Islet precursor cell (in vitro differentiated cells): ENCODE measurements at regions not wholly inside any gene's neighbourhood (a gene's known extent, or its start where the extent isn't known, plus 50 kb on each side); places are given as distances from the start of the nearest gene placed in this dataset.
A peak's percentile ranks its signal among the peaks of the same experiment; 100 is the strongest.
"Not testable (repeated sequence)": the region's sequence is repeated elsewhere in the genome, so short reads cannot be mapped to it uniquely, and the experiment has no call there.

ENCODE experiments used
- DNase-seq: peaks from one replicate; pipeline ENCODE4 v3.0.0-alpha.2; 2018

DNA sequence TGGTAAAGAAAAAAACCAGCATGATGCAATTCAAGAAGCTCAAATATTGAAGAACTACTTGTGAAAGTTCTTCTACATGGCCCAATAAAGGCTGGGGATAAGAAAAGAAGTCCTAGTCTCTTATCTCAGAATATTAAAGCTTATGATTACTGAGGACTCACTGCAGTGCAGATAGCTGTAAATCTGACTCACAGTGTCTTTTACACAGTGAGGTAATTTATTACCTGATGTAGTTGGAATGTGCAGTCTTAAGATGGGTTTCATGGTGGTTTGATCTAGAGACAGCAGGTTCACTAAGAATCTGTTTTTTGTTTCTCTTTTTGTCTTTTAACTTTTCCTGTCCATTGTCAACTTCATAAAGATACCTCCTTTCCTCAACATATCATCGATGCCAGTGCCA, 484.0 kb upstream of the MAP2 start:
- no peak for DNase-seq

DNA sequence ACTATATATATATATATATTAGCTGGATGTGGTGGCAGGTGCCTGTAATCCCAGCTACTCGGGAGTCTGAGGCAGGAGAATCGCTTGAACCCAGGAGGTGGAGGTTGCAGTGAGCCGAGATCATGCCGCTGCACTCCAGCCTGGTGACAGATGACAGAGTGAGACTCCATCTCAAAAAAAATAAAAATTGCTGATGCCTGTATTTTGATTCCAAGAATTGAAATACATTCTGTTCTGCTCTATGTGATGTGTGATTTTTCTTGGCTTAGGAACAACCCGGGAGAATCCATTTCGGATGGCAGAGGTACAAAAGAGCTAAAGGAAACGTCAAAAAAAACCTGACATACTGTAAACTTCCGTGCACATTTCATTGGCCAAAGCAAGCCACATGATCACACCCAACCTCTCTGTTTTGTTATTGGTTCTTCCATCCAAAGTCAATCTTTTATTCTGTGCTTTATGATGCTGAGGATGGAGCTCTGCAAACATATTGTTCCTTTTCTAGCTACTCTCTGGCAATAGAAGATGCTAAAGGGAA, 478.1 kb upstream of the MAP2 start:
- no peak for DNase-seq

DNA sequence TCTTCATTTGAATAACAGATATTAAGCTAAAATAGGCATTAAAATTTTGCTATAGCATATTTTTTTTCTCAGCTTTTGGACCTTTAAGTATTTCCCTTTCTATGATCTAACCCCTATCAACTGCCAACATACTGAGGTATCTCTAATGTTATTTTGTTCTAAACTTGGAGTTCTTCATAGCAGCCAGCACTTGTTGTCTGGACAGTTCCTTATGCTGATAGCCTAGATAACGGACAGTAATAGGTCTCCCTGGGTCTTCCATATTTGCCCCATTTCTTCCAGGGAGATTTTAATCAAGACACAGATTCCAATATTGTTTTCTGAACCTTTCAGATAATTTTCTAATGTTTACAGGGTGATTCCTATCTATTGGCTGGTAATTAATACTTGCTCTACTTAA, 475.8 kb upstream of the MAP2 start:
- DNase-seq, result no peak

DNA sequence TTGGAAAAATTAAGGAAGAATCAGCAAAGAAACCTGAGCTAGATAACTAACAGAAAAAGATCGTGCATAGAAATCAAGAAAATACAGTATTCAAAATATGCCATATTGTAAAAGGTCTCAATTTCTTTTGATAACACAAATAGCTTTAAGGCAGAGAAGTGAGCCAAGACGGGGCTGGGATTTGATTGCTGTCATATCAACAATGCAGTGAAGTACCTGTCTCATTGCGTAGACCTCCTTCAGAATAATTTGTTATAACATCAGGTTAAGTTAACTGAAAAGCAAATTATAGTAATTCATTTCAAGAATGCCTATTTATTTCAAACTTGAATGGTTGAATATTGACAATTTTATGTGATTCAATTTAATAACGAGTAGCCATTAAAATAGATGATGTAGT, 453.8 kb upstream of the MAP2 start:
- no peak for DNase-seq

DNA sequence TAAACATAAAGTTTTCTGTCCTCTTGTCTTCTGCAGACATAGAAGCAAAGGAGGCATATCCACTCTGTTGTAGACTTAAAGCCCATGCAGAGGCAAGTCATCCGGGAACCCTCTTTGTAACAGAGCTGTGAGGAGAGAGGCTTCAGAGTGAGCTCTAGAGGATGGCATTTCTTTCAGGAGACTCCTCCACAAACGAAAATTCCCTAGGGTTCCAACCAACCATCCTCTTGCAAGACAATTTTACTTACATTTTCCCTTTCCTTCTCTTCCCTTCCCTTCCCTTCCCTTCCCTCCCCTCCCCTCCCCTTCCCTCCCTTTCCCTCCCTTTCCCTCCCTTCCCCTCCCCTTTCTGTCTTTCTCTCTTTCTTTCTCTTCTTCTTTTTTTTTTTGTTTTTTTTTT, 446.3 kb upstream of the MAP2 start:
- DNase-seq, result no peak

DNA sequence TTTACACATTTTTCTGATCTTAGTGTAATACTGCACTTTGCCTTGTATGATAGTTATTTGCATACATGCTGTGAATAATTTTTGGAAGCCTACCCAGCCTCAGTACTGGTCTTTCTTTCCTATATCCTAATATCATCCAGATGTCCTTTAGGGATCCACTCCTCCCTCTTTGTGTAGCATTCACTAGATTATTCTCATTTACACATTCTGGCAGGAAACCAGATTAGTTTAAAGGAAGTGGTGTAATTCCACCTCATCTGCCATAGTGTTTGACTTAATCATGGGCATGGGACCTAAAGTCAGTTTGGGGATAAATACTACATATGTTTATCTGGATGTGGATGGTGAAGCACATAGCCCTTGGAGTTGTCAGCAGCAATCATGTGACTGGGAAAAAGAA, 444.9 kb upstream of the MAP2 start:
- no peak for DNase-seq

DNA sequence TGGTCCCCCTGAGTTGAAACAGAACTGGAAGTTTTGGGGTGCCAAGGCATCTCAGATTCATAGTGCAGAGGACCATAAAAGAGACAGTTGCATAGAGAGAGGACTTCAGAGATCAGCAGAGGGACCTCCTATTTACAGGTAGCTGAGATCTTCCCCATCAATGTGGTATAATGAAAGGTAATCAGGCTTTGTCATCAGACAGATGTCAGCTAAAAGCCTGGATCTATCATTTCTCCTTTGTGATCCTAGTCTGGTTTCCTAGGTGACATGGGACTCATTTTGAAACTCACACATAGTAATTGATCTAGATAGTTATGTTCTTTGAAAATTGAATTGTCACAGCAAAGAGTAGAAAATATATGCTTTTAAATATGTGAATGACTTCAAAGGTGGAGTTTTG, 443.5 kb upstream of the MAP2 start:
- no peak for DNase-seq

DNA sequence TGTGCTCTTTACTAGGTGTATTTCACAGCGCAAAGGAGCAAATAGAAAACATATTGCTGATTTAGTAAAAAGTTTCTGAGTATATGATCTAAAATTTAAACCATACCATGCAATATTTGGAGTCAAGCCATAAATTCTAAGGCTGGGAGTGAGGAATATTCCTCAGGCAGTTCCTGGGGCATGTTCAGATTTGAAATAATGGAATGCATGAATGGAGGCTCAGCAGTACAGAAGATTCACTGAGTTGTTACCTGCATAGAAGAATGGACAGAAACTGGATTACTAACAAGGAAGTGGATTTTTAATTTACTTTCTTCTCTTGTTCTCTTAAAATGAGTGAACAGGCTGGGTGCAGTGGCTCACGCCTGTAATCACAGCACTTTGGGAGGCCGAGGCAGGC, 441.0 kb upstream of the MAP2 start:
- DNase-seq, result no peak

DNA sequence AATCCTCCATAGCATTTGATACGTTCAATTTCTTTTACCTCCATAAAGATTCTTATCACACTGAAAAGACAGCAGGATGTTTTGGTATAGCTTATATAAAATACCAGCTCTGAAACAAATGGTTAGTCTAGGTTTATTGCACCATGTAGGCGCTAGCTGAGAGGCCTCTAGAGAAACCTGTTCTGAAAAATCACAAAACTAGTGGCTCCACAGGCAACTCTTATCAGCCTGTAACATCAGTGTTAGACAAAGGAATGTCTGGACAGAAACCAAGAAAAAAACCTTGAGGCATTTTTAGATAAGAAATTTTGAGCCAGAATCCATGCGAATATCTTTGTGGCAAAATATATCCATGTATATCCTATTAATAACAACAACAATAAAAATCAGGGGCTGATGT, 440.4 kb upstream of the MAP2 start:
- DNase-seq, result peak; percentile 65

DNA sequence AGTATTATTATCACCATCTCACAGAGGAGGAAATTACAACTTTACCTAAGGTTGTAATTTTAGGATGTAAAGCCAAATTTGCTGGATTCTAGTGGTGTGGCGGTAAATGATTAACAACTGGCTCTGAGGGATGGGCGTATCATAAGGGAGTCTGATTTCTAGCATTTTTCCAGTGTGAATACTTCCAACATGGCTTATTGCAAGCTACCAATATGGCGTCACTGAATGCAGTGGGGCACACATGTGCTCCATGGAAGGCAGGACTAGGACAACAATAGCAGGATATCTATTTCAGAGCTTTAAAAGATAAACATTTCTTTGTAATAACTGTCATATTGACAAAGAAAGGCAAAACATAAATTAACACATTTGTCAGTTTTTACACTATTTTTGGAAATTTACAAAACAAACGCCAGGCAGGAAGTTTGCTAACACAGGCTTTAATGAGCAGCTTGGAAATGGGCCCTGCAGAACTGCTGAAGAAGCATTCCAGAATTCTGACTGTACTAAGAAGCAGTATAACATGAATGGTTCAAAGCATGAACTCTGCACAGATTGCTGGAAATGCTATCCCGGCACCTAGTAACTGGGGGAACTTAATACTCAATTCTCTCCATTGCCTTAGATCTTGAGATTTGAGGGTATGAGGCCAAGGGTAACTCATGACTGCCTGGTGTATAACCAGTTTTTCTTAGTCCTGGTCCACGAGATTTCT, 439.3 kb upstream of the MAP2 start:
- DNase-seq, result peak; percentile 79

DNA sequence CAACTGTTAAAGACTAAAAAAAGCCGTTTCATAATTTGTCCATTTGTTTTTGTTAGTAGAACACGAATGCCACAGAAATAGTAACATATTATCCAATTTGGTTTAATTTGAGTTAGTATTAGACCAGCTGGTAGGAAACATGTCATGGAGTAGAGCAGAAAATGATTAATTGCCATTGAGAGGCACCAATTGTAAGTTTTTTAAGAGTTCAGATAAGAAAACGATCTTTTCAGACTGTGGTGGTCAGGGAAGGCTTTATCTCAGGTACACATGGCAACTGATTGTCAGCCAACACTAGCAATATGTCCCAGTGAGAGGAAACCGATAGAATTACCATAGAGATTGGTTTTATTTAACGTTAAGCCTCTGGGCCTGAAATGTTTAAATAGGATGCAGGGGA, 438.2 kb upstream of the MAP2 start:
- DNase-seq, result no peak

DNA sequence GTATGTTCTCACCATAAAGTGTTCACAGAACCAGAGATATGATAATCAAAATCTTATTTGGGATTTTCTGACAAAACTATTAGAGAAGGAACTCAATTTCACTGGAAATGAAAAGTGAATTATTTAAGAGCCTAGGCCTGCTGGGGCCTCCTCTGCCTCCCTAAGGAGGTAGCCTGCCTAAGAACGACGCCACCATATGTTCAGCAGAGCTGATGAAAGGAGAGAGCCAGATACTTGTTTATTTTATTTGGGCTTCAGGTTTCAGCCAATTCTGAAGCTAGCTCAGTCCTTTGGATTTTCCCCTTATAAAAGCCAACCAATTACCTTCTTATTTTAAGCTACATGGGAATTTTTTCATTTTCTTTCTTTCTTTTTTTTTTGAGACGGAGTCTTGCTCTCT, 433.1 kb upstream of the MAP2 start:
- DNase-seq, result no peak

DNA sequence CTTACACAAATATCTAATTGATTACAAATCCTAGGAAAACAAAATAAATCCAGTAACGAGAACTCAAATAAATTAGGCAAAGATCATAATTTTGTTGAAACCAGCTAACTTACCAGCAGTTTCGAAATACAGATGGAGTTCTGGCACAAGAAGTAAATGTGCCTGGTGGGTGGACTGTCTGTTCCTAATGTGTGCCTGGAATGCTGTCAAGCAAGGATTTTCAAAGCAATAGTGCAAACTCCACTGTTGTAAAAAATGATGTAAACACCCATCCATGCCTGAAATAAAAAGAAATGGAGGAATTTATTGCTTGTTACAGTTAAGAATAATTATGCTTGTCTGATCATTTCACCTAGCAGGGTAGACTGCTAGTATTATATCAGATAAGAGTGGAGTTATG, 423.9 kb upstream of the MAP2 start:
- peak; percentile 57 for DNase-seq

DNA sequence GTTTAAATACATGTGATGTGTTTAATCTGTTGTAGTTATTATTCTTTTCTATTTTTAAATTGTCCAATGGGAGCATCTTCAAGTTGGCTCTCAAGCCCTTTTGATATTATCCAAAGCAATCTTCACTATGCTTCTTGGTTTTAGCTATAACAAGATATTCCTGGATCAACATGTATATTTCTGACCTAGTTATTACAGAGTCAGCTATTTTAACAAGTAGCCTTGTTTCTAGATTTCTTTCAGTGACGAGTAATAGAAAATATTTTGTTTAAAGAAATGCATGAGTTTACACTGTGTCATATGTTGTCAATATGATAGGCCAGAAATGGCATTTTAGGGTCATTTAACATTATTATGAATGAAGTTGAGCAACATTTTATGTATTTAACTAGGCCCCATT, 421.8 kb upstream of the MAP2 start:
- no peak for DNase-seq

DNA sequence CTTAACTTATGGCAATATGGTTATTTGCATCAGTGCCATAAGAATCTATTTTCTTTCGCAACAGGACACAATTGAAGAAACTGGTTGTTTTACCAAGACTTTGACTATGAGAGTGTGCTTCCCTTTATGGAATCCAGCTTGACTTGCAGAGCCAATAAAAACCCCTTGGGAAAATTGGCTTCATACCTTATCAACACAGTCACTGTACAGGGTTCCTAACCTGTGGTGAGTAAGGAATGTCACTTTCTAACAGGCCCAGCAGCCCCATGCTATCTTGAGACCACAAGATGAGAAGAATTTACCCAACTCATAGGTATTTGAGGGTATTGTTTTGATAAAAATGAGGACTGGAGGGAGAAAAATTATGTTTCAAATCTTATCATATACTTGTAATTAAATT, 418.5 kb upstream of the MAP2 start:
- peak; percentile 68 for DNase-seq

DNA sequence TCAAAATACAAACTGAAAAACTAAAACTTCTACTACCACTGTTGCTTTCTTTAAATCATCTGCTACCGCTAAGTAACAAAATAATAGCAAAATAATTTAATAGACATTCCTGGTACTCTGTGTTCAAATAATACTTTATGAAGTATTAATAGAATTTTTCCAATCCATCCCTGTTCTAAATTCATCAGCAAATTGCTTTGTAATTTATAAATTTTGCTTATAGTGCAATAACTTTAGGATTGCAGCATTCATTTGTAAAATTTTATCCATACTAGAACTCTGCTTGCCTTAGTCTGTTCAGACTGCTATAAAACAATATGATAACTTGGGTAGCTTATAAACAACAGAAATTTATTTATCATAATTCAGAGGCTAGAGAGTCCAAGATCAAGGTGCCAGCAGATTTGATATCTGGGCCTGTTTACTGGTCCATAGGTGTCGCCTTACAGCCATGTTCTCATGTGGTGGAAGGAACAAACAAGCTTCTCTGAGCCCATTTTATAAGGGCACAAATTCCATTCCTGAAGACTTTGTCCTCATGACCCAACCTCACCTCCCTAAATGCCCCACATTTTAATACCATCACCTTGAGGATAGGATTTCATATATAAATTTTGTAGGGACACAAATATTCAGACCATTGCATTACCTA, 415.1 kb upstream of the MAP2 start:
- DNase-seq, result no peak

DNA sequence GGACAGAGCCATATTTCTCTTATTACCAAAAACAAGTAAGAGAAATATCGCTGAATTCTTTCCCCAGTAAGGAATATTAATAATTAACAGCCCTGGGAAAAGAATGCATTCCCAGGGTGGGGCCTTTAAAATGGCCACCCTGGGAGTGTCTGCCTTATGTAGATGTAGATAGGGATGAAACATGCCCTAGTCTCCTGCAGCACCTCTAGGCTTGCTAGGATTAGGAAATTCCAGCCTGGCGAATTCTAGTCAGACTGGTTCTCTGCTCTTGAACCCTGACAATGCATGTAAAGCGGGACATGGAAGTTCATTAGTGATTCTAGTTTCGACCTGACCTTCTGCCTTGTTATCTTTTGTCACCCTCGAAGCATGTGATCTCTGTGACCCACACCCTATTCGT, 405.2 kb upstream of the MAP2 start:
- not testable (repeated sequence) for DNase-seq

DNA sequence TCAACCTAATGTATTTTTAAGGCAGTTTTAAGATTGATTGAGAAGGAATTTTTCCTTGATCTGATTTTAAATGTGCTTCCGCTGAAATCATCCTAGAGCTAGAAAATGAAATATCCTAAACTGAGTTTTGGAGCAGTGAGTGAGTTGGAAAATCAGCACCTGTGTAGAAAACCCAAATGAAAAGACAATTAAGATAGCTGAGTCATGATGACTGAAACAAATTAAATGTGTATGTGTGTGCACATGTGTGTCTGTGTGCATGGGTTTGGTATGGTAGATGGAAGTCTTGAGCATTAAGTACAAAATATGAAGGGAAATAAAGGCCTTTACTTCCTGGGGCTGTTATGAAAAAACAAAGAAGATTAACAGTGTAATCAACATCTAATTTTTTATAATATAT, 394.6 kb upstream of the MAP2 start:
- no peak for DNase-seq

DNA sequence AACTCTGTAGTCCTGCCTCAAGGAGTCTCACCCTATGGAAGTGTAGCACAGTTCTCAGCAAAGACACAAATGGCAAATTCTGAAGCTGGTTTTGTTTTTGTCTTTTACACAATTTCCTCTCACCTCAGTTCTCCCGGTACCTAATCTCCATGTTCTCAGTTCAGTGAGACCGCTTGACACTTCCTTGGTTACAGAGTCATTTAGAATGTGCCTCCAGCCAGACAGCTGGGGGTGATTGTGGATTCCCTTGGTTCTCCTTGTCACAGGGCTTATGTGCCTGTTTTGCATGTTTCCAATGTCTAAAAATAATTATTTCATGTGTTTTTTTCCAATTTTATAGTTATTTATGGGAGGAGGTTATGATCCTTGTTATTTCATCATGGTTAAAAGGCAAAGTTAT, 379.5 kb upstream of the MAP2 start:
- no peak for DNase-seq

DNA sequence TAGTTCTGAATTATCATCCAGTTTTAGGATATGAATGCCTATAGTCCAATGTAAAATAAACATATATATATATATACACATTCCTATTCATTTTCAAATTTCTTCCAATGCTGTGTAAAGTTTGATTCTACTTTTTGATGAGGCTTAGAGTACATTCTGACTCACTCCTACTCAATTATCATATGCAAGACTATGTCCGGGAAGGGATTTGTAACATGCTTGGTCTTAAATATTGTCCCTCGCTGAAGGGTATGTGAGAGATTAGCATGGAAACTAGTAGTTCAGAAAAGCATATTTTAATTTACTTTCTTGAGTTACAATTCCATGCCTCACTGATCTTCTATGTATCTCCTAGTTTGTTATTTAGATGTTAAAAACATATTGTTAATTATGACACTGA, 377.7 kb upstream of the MAP2 start:
- no peak for DNase-seq

DNA sequence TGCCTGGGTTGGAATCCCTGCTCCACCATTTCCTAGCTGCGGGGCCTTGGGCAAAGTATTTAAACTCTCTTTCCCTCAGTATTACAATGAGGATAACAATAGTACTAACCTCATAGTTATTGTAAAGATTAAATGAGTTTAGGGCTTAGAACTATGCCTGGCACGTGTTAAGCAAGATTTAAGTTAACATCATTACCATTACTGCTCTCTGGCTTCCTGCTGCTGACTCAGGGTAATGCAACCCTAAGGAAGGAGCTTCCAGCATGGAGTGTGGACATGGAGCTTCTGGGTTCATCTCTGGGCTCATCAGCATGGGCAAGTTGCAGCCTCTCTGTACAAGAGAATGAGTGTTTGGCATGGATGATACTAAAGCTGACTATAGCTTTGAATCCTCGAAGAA, 374.2 kb upstream of the MAP2 start:
- no peak for DNase-seq

DNA sequence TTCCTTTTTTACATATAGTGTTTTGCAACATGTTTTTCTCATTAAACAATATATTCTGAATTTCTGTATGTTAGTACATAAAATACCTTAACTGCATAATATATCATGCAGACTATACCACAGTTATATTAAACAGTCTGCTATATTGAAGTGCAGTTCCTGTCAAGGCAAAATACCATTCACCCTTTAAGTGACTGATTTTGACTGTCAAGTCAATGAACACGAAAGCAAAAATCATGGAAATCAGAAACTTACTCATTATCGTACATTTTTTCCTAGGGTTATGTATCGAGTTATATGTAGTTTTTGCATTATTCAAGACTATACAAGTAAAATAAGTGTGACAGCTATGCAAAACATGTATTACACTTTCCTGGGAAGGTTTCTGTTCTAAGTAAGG, 361.6 kb upstream of the MAP2 start:
- DNase-seq, result no peak

DNA sequence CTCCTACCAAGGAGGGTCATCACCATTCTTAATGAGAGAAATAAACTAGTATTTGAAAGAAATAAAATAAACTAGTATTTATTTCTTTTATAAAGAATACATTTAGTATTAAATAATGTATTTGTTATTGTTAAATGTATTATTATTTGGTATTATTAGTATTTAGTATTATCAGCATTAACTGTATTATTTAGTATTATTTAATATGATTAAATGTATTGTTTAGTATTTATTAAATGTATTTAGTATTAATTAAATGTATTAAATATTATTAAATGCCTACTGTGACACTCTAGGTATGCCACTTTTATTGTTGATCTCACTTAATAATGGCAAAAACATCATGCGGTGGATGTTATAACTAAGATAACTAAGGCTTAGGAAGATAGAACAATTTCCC, 353.6 kb upstream of the MAP2 start:
- DNase-seq, result no peak

DNA sequence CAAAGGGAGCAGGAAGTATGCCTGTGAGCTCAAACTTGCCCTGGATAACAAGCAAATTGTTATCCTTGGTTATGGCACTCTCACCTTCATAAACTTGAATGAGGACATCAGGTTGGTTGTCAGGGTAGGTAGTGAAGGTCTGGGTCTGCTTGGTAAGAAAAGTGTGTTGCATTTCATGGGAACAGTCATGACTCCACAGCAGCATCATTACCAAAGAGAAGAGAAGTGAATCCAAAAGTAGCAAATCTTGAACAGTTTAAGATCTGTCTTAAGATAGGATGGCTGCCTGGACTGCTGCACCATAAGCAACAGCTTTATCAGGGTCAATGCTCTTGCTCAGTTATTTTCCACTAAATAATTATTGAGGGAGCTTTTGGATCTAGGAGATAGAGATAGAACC, 350.7 kb upstream of the MAP2 start:
- DNase-seq, result no peak

DNA sequence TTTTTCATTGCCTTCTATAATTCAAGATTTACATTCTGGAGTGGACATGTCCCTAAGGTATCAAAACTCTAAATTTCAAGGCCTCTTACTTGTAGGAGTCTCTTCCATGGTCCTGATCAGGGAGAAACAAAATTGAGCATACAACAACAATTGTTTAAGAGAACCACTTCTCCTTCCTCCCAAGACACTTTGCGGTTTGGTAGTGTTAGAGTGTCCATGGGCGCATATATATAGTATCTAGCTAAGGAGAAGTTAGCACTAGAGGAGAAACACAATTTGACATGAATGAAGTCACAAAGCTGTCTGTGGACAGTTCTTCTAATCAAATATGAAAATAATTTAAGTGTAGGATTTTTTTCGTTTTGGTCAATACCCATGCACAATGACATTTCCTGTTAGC, 349.1 kb upstream of the MAP2 start:
- no peak for DNase-seq
